SK-N-SH treated with all-trans-retinoic acid at 6 μM for 48 hours (cell line): ENCODE measurements at regions not wholly inside any gene's neighbourhood (a gene's known extent, or its start where the extent isn't known, plus 50 kb on each side); places are given as distances from the start of the nearest gene placed in this dataset.

Source experiments
- ATAC-seq: fragments of 200-7000 bp; cut with Tn5 transposase; 3 replicates; pipeline ENCODE4 v1.9.1; 2020; ENCODE audit warnings: mild to moderate bottlenecking, moderate library complexity
- BACH2 ChIP-seq: fragments of 250-450 bp; sonication (Bioruptor Pico); IDR thresholded peaks from 2 replicates; pipeline ENCODE4 v1.9.0; 2021; ENCODE audit warnings: mild to moderate bottlenecking, borderline replicate concordance
- CREB5 ChIP-seq: fragments of 250-450 bp; sonication (Bioruptor Pico); IDR thresholded peaks from 2 replicates; pipeline ENCODE4 v1.5.1; 2020; ENCODE audit warnings: low read depth, mild to moderate bottlenecking, moderate library complexity
- CSDC2 ChIP-seq: fragments of 250-450 bp; sonication (Bioruptor Pico); IDR thresholded peaks from 2 replicates; pipeline ENCODE4 v1.5.0; 2020; ENCODE audit warnings: mild to moderate bottlenecking, moderate library complexity
- ESRRG ChIP-seq: fragments of 250-450 bp; sonication (Bioruptor Pico); IDR thresholded peaks from 2 replicates; pipeline ENCODE4 v1.6.1; 2021; ENCODE audit warnings: mild to moderate bottlenecking
- GLIS3 ChIP-seq: fragments of 250-450 bp; sonication (Bioruptor Pico); IDR thresholded peaks from 2 replicates; pipeline ENCODE4 v1.5.0; 2020; ENCODE audit warnings: mild to moderate bottlenecking, moderate library complexity
- ISL1 ChIP-seq: fragments of 250-450 bp; sonication (Bioruptor Pico); IDR thresholded peaks from 2 replicates; pipeline ENCODE4 v2.1.2; 2022; ENCODE audit warnings: mild to moderate bottlenecking, moderate library complexity
- OSR1 ChIP-seq: fragments of 250-450 bp; sonication (Bioruptor Pico); IDR thresholded peaks from 2 replicates; pipeline ENCODE4 v1.8.0; 2022; ENCODE audit warnings: moderate library complexity, mild to moderate bottlenecking, inconsistent platforms
- PATZ1 ChIP-seq: fragments of 250-450 bp; sonication (Bioruptor Pico); IDR thresholded peaks from 2 replicates; pipeline ENCODE4 v1.8.0; 2020; ENCODE audit warnings: mild to moderate bottlenecking, moderate library complexity, borderline replicate concordance
- POU6F1 ChIP-seq: fragments of 250-450 bp; sonication (Bioruptor Pico); IDR thresholded peaks from 2 replicates; pipeline ENCODE4 v1.8.0; 2021; ENCODE audit warnings: low read depth, mild to moderate bottlenecking, moderate library complexity, borderline replicate concordance
- PPARA ChIP-seq: fragments of 250-450 bp; sonication (Bioruptor Pico); IDR thresholded peaks from 2 replicates; pipeline ENCODE4 v1.5.0; 2020; ENCODE audit warnings: mild to moderate bottlenecking, borderline replicate concordance
- RARB ChIP-seq: fragments of 250-450 bp; sonication (Bioruptor Pico); IDR thresholded peaks from 2 replicates; pipeline ENCODE4 v1.8.0; 2021; ENCODE audit warnings: mild to moderate bottlenecking, moderate library complexity
- SNAI2 ChIP-seq: fragments of 250-450 bp; sonication (Bioruptor Pico); IDR thresholded peaks from 2 replicates; pipeline ENCODE4 v1.5.0; 2020; ENCODE audit warnings: mild to moderate bottlenecking, moderate library complexity
- TCF4 ChIP-seq: fragments of 250-450 bp; sonication (Bioruptor Pico); IDR thresholded peaks from 2 replicates; pipeline ENCODE4 v1.8.0; 2021; ENCODE audit warnings: mild to moderate bottlenecking, moderate library complexity, borderline replicate concordance
- TOX ChIP-seq: fragments of 250-450 bp; sonication (Bioruptor Pico); IDR thresholded peaks from 2 replicates; pipeline ENCODE4 v1.8.0; 2021; ENCODE audit warnings: mild to moderate bottlenecking, moderate library complexity, borderline replicate concordance
- ZC3H10 ChIP-seq: fragments of 250-450 bp; sonication (Bioruptor Pico); IDR thresholded peaks from 2 replicates; pipeline ENCODE4 v1.5.1; 2021; ENCODE audit warnings: mild to moderate bottlenecking, moderate library complexity
- ZNF565 ChIP-seq: fragments of 450-650 bp; formaldehyde crosslinking; conservative IDR thresholded peaks from 2 replicates; pipeline ENCODE4 v1.5.0; 2020; ENCODE audit warnings: low read depth, mild to moderate bottlenecking, moderate library complexity
- ZNF70 ChIP-seq: fragments of 450-650 bp; formaldehyde crosslinking; IDR thresholded peaks from 2 replicates; pipeline ENCODE4 v1.5.0; 2020; ENCODE audit warnings: mild to moderate bottlenecking, moderate library complexity
- ZNF8 ChIP-seq: fragments of 450-650 bp; formaldehyde crosslinking; IDR thresholded peaks from 2 replicates; pipeline ENCODE4 v1.5.0; 2020; ENCODE audit warnings: mild to moderate bottlenecking, moderate library complexity
- TF ChIP-seq, protein P1 (sequence below): fragments of 250-450 bp; sonication (Bioruptor Pico); IDR thresholded peaks from 2 replicates; pipeline ENCODE4 v1.5.1; 2021; ENCODE audit warnings: mild to moderate bottlenecking, moderate library complexity
- TF ChIP-seq, protein P2 (sequence below): fragments of 250-450 bp; sonication (Bioruptor Pico); IDR thresholded peaks from 2 replicates; pipeline ENCODE4 v1.5.0; 2020; ENCODE audit warnings: mild to moderate bottlenecking, moderate library complexity

GRCh38 chr6:91487696-91488392 is 901.0 kb upstream of the MAP3K7 start:
- ATAC-seq = no peak
- TF ChIP-seq ESRRG (no peak), CSDC2 (CRISPR knock-in tag) (no peak), TCF4 (CRISPR knock-in tag) (no peak), SNAI2 (CRISPR knock-in tag) (no peak), PPARA (no peak), ZNF70 (CRISPR knock-in tag) (no peak), BACH2 (CRISPR knock-in tag) (no peak), GLIS3 (CRISPR knock-in tag) (no peak), OSR1 (CRISPR knock-in tag) (no peak), ZNF8 (CRISPR knock-in tag) (no peak), CREB5 (CRISPR knock-in tag) (no peak), TOX (CRISPR knock-in tag) (no peak), POU6F1 (CRISPR knock-in tag) (no peak), ZC3H10 (CRISPR knock-in tag) (no peak), RARB (CRISPR knock-in tag) (no peak)
- TF ChIP-seq, protein P1, sequence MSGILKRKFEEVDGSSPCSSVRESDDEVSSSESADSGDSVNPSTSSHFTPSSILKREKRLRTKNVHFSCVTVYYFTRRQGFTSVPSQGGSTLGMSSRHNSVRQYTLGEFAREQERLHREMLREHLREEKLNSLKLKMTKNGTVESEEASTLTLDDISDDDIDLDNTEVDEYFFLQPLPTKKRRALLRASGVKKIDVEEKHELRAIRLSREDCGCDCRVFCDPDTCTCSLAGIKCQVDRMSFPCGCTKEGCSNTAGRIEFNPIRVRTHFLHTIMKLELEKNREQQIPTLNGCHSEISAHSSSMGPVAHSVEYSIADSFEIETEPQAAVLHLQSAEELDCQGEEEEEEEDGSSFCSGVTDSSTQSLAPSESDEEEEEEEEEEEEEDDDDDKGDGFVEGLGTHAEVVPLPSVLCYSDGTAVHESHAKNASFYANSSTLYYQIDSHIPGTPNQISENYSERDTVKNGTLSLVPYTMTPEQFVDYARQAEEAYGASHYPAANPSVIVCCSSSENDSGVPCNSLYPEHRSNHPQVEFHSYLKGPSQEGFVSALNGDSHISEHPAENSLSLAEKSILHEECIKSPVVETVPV (CRISPR knock-in tag) = no peak
- TF ChIP-seq, protein P2, sequence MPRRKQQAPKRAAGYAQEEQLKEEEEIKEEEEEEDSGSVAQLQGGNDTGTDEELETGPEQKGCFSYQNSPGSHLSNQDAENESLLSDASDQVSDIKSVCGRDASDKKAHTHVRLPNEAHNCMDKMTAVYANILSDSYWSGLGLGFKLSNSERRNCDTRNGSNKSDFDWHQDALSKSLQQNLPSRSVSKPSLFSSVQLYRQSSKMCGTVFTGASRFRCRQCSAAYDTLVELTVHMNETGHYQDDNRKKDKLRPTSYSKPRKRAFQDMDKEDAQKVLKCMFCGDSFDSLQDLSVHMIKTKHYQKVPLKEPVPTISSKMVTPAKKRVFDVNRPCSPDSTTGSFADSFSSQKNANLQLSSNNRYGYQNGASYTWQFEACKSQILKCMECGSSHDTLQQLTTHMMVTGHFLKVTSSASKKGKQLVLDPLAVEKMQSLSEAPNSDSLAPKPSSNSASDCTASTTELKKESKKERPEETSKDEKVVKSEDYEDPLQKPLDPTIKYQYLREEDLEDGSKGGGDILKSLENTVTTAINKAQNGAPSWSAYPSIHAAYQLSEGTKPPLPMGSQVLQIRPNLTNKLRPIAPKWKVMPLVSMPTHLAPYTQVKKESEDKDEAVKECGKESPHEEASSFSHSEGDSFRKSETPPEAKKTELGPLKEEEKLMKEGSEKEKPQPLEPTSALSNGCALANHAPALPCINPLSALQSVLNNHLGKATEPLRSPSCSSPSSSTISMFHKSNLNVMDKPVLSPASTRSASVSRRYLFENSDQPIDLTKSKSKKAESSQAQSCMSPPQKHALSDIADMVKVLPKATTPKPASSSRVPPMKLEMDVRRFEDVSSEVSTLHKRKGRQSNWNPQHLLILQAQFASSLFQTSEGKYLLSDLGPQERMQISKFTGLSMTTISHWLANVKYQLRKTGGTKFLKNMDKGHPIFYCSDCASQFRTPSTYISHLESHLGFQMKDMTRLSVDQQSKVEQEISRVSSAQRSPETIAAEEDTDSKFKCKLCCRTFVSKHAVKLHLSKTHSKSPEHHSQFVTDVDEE (CRISPR knock-in tag) = no peak

GRCh38 chr6:91486200-91486599 is 899.3 kb upstream of the MAP3K7 start:
- no peak for ATAC-seq

DNA sequence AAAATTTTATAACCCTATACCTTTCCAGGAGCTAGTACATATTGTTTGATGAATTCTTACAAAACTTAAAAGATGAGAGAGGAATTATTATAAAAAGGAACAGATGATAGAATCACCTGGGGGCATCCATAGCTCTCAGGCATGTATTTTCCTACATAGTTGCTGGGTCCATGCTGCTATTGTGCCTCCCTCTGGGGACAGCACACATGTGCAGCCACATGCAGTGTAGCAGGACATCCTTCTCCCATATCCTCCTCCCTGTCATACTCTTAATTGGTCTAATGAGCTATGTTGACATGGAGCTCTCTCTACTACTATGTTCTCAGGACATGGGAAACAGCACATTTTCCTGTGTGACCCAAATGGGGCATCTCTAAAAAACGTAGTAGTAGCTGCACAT is 898.2 kb upstream of the MAP3K7 start:
- ATAC-seq = no peak
- TF ChIP-seq ISL1 = no peak
- TF ChIP-seq ZNF565 (CRISPR knock-in tag) = no peak
- no peak for TF ChIP-seq CSDC2 (CRISPR knock-in tag)
- TF ChIP-seq ZNF8 (CRISPR knock-in tag) = no peak
- TF ChIP-seq RARB (CRISPR knock-in tag) = no peak
- TF ChIP-seq POU6F1 (CRISPR knock-in tag) = no peak
- no peak for TF ChIP-seq TCF4 (CRISPR knock-in tag)
- TF ChIP-seq OSR1 (CRISPR knock-in tag) = no peak
- TF ChIP-seq, protein P1 (CRISPR knock-in tag) = no peak
- no peak for TF ChIP-seq ESRRG
- TF ChIP-seq, protein P2 (CRISPR knock-in tag) = no peak
- TF ChIP-seq GLIS3 (CRISPR knock-in tag) = no peak
- no peak for TF ChIP-seq PATZ1 (CRISPR knock-in tag)

More at GRCh38 chr6:91486200-91486599, 899.3 kb upstream of the MAP3K7 start:
- TF ChIP-seq BACH2 (CRISPR knock-in tag) = no peak
